GM12873 (cell line): ENCODE measurements at regions not wholly inside any gene's neighbourhood (a gene's known extent, or its start where the extent isn't known, plus 50 kb on each side); places are given as distances from the start of the nearest gene placed in this dataset.

ENCODE experiments used
- TF ChIP-seq, protein P1 (sequence below): IDR thresholded peaks from 2 replicates; pipeline ENCODE4 v1.5.1; 2012; ENCODE audit warnings: low read depth, mild to moderate bottlenecking, moderate library complexity, low read length, control low read depth; ENCODE audit not compliant: insufficient read depth; ENCODE audit errors: missing control alignments

DNA sequence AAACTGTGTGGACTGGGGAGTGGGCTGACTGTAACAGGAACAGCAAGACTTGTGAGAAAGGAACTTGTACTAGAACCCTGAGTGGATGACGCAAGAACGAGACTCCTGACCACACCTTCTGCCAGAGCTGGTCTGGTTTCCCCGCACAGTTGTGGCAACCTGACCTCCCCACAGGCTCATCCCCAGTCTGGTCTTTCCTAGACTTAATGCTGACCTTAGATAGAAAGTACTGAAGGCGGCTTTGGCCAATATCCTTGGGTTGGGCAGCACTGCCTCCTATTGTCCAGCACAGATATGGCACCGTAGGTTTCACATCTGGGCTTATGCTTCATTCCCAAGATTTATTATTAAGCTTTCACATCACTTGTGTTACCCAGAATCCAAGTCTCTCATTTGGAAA, 137.8 kb upstream of the FRG1 start:
- TF ChIP-seq, protein P1, sequence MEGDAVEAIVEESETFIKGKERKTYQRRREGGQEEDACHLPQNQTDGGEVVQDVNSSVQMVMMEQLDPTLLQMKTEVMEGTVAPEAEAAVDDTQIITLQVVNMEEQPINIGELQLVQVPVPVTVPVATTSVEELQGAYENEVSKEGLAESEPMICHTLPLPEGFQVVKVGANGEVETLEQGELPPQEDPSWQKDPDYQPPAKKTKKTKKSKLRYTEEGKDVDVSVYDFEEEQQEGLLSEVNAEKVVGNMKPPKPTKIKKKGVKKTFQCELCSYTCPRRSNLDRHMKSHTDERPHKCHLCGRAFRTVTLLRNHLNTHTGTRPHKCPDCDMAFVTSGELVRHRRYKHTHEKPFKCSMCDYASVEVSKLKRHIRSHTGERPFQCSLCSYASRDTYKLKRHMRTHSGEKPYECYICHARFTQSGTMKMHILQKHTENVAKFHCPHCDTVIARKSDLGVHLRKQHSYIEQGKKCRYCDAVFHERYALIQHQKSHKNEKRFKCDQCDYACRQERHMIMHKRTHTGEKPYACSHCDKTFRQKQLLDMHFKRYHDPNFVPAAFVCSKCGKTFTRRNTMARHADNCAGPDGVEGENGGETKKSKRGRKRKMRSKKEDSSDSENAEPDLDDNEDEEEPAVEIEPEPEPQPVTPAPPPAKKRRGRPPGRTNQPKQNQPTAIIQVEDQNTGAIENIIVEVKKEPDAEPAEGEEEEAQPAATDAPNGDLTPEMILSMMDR, result no peak

DNA sequence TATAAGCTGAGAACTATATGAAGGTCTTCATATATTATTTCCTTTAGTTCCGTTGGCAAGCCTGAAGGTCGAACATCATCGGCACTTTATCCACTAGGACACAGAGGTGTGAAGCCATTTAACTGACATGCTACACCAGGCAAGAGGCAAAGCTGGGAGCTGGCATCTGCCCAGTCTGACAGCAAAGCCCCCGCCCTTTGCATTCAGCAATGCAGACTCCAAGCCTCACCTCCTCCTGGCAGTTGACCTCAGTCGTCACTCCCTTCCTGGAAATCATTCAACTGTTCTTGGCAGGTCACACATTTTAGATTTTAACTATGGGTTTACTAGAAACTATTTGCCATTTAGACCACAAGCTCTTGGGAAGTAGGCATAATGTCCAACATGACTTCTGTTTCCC, 135.8 kb upstream of the FRG1 start:
- TF ChIP-seq, protein P1, result no peak

DNA sequence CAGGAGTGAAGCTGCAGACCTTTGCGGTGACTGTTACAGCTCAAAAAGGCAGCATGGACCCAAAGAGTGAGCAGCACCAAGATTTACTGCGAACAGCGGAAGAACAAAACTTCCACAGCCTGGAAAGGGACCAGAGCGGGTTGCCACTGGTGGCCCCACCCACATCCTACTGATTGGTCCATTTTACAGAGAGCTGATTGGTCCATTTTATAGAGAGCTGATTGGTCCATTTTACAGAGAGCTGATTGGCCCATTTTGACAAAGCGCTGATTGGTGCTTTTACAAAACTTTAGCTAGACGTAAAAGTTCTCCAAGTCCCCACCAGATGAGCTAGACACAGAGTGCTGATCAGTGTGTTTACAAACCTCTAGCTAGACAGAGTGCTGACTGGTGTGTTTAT, 134.2 kb upstream of the FRG1 start:
- TF ChIP-seq, protein P1, result no peak

DNA sequence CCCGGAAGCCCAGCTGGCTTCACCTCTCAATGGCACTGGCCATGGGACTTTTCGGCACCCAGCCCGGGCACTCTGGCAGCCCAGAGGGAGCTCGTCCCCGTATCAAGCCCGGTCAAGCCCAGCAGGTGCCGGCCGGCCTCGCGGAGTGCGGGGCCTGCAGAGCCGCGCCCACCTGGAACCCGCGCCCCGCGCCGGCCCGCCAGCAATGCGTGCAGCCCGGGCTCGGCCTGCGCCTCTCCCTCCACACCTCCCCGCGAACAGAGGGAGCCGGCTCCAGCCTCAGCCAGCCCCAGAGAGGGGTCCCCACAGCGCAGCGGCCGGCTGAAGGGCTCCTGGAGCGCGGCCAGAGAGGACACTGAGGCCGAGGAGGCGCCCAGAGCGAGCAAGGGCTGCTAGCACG, 133.6 kb upstream of the FRG1 start:
- TF ChIP-seq, protein P1, result no peak

DNA sequence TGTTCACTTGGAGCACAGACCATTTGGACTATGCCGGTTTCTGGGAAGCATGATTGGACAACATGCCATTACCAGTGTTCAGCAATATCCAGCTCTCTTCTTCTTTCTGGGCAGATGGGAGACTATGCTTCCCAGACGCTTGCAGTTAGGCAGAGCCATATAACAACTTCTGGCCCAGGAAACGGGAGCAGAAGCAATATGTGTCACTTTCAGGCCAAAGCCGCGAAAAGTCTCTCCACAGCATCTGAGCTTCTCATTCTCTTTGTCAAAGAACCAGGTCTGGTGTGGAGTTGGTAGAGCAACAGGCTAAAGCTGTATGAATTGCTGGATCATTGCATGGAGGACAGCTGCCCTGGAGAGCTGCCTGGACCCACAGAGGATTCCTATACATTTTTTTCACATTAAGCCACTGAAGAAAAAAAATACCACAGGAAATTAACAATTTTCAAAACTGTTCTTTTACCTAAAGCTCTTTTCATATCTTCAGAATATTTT, 131.4 kb upstream of the FRG1 start:
- TF ChIP-seq, protein P1, result no peak

DNA sequence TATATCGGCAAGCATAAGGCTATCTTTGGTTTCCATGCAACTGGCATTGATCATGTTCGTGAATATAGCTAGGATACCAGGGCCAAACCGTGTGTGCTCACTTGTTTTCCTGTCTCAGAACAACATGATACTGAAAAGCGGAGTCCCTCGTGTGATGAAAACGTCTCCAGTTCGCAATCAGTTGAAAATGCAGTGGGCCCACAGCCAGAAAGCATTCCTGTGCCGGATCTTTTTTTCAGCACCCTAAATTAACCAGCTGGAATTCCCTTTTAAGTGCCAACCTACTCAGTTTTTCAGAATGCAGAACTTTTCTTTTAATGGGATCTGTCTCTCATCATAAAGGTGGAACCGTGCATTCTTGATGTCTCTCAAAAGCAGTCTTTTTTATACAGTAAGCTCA, 130.8 kb upstream of the FRG1 start:
- TF ChIP-seq, protein P1, result no peak

DNA sequence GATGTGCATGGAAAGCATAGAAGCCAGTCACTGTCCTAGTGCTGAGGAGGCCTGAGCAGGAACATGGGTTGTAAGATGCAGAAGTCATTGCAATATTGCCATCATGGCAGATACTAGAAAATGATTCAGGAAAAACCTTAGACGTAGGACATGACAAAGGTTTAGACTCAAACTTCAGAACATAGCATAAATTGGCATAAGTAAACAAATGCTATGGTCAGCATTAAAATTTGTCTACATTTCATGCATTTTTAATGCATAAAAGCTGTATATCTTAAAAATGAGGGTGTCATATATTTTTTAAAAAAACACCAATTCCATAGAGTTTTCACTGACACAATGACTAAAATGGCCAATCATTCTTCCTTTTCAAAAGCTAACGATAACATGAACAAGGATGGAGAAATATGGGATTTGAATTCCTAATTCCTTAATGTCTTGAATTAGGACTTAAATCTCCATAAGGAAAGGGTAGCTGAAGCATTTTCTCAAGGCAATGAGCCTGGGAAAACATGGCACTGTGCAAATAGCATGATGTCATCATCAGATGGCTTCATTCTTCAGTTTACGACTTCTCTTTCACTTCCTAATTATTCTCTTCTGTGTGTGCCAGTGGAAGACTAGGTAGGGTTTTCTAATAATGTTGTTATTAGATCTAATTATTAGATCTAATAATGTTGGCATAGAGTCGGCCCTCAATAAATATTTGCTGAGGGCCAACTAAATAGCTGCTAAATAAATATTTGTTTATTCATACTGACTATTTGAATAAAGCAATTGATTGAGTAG, 125.1 kb upstream of the FRG1 start:
- TF ChIP-seq, protein P1, result no peak
